HG03095 (cell line): ENCODE measurements at regions not wholly inside any gene's neighbourhood (a gene's known extent, or its start where the extent isn't known, plus 50 kb on each side); places are given as distances from the start of the nearest gene placed in this dataset.

Source experiments
- ATAC-seq: cut with Tn5 transposase; IDR thresholded peaks from one replicate; pipeline ENCODE4 v1.9.1; 2021; ENCODE audit warnings: moderate library complexity; ENCODE audit not compliant: unreplicated experiment

- no peak for ATAC-seq
Measured at GRCh38 chr1:4500441-4500840, 154.0 kb upstream of the AJAP1 start.

DNA sequence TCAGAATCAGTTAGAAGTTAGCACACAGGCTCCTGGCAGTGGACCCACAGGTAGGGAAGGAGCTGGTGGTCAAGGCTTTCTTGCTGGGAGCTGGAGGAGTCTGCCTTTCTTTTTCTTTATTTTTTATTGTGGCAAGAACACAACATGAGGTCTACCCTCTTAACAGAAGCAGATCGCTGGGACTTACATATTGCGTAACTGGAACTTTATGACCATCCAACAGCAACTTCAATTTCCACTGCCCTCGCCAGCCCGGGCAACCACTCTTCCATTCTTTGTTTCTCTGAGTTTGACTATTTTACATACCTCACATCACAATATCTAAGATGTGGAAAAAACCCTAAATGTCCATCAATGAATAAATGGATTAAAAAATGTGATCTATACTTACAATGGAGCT, 147.8 kb upstream of the AJAP1 start:
- ATAC-seq: no peak

- no peak for ATAC-seq
Measured at GRCh38 chr1:4509206-4509605, 145.2 kb upstream of the AJAP1 start.

GRCh38 chr1:4510276-4510691, 144.1 kb upstream of the AJAP1 start:
- ATAC-seq: no peak

DNA sequence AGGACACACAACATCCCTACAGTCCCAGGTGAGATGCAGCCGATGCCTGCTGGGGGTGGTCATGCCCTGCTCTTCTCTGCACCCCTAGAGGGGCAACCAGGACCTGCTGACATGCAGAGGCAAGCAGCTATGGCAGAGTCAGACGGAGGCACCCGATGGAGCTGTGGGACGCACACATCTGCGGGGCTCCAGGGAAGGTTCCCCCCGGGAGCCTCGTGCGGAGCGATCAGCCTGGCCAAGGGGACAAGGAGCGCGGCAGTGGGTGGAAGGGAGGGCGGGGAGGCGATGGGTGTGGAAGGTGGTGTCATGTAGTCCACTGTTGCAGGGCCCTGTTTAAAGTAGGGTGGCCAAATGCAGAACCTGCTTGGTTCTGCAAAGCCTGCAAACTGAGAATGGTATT, 143.0 kb upstream of the AJAP1 start:
- no peak for ATAC-seq

- ATAC-seq: no peak
Measured at GRCh38 chr1:4512636-4513035, 141.8 kb upstream of the AJAP1 start.

DNA sequence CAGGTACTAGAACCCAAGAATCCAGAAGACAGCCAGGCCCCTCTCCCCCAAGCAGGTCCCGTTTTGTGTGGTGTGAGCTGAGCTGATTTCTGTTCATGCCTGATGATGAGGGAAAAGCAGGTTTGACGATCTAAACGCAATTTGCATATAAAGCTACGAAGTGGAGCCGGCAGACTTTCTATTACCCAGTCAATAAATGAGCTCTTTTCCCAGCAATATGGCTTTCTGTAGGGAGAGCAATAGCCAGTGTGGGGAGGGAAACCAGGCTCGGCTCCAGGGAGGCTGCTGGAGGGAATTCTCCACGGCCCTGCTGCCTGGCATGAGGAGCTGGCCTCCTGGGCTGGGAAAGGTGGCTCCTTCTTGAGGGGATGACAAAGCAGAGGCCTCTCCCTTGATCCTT, 140.7 kb upstream of the AJAP1 start:
- ATAC-seq: no peak

DNA sequence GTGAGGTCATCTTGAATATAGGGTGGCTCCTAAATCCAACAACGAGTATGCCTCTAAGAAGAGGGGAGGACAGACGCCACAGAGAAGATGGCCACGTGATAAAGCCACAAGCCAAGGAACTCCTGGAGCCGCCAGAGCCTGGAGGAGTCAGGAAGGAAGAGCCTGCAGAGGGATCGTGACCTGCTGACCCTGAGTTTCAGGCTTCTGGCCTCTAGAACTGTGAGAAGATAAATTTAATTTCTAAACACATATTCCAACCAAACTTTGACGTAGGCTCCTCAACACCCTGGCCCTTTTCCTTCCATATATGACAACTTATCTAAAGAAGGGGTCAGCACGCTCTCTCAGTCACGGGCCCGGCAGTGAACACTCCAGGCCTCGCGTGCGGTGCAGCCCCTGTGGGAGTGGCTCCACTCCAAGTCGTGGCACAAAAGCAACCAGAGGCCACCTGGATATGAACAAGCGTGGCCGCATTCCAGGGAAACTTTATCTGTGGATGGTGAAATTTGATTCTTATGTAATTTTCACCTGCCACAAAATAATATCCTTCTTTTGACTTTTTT, 138.6 kb upstream of the AJAP1 start:
- no peak for ATAC-seq

GRCh38 chr1:4516596-4516995, 137.8 kb upstream of the AJAP1 start:
- no peak for ATAC-seq

- ATAC-seq: no peak
Measured at GRCh38 chr1:4517186-4517954, 137.0 kb upstream of the AJAP1 start.

GRCh38 chr1:4518621-4519020, 135.8 kb upstream of the AJAP1 start:
- ATAC-seq: no peak

GRCh38 chr1:4519954-4520353, 134.5 kb upstream of the AJAP1 start:
- ATAC-seq: no peak

GRCh38 chr1:4523551-4523950, 130.9 kb upstream of the AJAP1 start:
- ATAC-seq: no peak

GRCh38 chr1:4526747-4527146, 127.7 kb upstream of the AJAP1 start:
- no peak for ATAC-seq

DNA sequence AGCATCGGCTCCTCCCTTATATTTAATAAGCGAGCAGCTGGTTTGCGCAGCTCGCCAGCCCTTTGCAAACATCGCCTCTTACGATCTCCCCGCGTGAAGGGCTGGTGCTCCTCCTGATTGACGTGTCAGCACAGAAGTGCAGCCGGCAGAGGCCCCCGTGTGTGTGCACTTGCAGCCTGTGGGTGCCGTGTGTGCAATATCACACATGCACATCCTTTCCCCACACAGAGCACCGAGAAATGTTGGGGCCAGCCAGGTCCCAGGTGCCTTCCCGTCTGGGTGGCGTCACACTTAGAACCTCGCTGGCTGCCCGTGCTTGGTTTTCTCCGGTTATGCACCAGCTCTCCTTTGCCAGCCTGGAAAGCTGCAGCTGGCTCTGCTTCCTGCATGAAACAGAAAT, 126.6 kb upstream of the AJAP1 start:
- ATAC-seq: no peak

- no peak for ATAC-seq
Measured at GRCh38 chr1:4528590-4528989, 125.8 kb upstream of the AJAP1 start.

DNA sequence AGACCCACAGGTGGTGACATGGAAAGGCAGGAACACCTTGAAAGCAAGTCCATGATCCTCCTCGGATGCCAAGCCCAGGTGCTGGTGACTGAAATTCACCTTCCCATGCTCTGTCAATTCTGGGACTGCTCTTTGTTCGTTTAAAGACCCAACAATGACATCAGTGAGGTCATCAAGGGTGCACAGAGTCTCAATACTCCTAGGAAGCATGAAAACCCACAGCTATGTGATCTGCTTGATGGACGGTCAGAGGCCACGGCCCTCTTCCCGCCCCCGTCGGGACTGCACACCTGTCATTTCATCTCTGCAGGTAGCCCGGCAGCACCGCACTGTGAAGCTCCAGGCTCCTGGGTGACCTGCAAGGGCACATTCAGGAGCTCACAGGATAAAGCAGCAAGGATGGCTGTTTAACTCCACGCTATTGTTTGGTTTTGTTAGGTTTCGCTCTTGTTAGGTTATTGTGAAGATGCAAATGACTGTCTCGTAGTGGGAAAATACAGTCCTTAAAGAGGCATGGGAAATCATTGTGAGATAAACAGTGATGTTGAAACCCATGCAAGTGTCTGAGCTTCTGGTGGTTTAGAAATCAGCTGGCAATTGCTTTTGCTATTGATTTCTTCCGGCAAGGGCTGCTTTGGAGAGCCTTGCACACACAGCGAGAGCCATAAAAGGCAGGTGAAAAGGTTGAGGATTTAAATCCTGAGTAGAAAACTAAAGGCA, 124.8 kb upstream of the AJAP1 start:
- ATAC-seq: no peak

GRCh38 chr1:4530166-4530785, 124.1 kb upstream of the AJAP1 start:
- no peak for ATAC-seq

GRCh38 chr1:4531842-4532241, 122.6 kb upstream of the AJAP1 start:
- no peak for ATAC-seq

DNA sequence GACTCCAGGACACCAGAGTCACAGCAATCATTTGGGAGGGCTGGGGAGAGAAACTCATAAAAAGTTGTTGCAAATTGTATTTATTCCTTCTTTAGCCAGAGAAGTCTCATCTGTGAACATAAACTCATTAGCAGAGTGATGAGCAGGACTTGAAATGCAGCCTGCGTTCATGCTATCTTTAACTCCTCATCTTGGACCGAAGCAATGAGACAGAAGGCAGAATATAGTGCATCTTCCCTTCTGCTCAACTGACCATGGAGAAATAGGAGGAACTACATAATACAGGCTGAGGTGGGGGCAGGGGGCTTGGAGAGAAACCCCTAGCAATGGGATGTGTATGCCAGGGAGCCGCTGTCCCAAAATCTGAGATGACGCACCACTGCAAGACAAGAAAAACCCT, 121.8 kb upstream of the AJAP1 start:
- ATAC-seq: no peak

DNA sequence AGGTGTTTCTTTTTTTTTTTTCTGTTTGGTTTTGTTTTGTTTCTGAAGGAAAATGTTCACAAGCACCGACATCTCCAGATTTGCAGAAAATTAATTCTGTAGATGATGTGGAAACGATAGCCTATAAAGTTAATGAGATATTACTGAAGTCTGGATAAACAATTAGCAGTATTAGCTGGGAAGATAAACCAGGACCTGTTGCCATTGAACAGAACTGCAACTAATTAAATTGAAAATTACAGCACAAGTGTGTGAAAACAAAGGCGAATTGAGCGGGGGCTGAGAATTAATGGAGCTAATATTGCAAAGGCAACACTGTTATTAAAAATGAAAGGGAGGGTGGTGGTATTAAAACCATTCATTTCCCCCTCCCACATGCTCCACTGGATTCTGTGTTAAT, 107.5 kb upstream of the AJAP1 start:
- ATAC-seq: no peak

DNA sequence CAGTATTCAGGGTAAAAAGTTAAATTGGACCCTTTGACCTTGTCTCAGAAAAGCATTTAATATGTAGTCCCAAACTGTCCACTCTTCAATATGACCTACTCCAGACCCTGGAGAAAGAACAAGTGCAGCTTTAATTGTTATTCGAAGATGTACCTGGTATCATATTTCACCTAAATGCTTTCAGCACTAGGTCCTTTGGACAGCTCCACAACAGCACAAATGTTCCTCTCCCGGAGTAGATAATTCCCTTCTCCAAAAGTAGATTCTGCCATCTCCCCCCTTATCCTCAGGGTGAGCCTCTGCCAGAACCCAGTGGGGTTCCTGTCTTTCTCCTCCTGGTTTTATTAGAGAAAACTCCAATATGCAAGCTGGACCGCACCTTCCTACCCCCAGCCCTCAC, 104.5 kb upstream of the AJAP1 start:
- no peak for ATAC-seq
